Mucosa of rectum (tissue), 2 donors: ENCODE measurements at regions not wholly inside any gene's neighbourhood (a gene's known extent, or its start where the extent isn't known, plus 50 kb on each side); places are given as distances from the start of the nearest gene placed in this dataset.
"Not testable (repeated sequence)": the region's sequence is repeated elsewhere in the genome, so short reads cannot be mapped to it uniquely, and the experiment has no call there.

Experiments
- H3K27ac ChIP-seq, 2 donors: one replicate each; pipeline ENCODE4 v1.7.0; 2013; ENCODE audit warnings: inconsistent platforms in 2 of 2, low read depth in 2 of 2, low read length in 2 of 2
- H3K27me3 ChIP-seq, 2 donors: one replicate each; pipeline ENCODE4 v1.7.0; 2013; ENCODE audit warnings: low read length in 2 of 2; ENCODE audit not compliant: control insufficient read depth in 2 of 2, insufficient read depth in 2 of 2
- H3K36me3 ChIP-seq, 2 donors: one replicate each; pipeline ENCODE4 v1.7.0; 2013; ENCODE audit warnings: low read length in 2 of 2; ENCODE audit not compliant: control insufficient read depth in 2 of 2, insufficient read depth in 2 of 2
- H3K4me1 ChIP-seq, 2 donors: one replicate each; pipeline ENCODE4 v1.7.0; 2013; ENCODE audit warnings: low read length in 2 of 2, mild to moderate bottlenecking in 1 of 2; ENCODE audit not compliant: control insufficient read depth in 2 of 2, insufficient read depth in 2 of 2
- H3K4me3 ChIP-seq, 2 donors: one replicate each; pipeline ENCODE4 v1.7.0; 2013; ENCODE audit warnings: low read length in 2 of 2
- H3K9ac ChIP-seq, 2 donors: one replicate each; pipeline ENCODE4 v1.7.0; 2013; ENCODE audit warnings: low read length in 2 of 2, low read depth in 1 of 2, mild to moderate bottlenecking in 1 of 2
- H3K9me3 ChIP-seq, 2 donors: one replicate each; pipeline ENCODE4 v1.7.0; 2013; ENCODE audit warnings: low read length in 2 of 2; ENCODE audit not compliant: control insufficient read depth in 2 of 2
- donor health status: healthy.
- donor health status: Normal muscosa, but diverticular disease.

DNA sequence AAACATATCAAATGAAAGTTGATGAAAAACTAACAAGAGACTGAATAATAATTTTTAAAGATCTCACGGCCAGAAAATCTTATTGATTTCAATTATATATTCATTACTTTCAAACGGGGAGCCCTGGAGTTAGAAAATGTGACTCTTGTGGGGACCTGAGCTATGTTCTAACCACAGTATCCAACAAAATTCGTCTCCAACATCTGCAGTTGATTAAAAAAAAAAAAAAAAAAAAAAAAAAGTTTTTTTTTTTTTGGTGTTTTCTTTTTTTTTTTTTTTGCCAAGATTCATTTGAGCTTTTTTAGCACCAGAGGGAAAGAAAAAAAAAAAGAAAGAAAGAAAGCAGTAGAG lies 144.3 kb upstream of the PIK3R1 start:
- no peak overlapping the region for H3K27ac ChIP-seq
- no peaks in the 10 kb centered on the region for H3K4me1 ChIP-seq
- H3K9me3 ChIP-seq = no peaks in the 10 kb centered on the region
- no peaks in the 10 kb centered on the region for H3K36me3 ChIP-seq
- no peak overlapping the region for H3K9ac ChIP-seq
- H3K27me3 ChIP-seq = no peaks in the 10 kb centered on the region
- H3K4me3 ChIP-seq = no peak overlapping the region

GRCh38 chr5:68070591-68071281 lies 144.8 kb upstream of the PIK3R1 start:
- Histone ChIP-seq H3K27ac (no peak overlapping the region), H3K36me3 (no peaks in the 10 kb centered on the region), H3K4me1 (no peaks in the 10 kb centered on the region), H3K9ac (no peak overlapping the region), H3K9me3 (no peaks in the 10 kb centered on the region), H3K4me3 (no peak overlapping the region), H3K27me3 (no peaks in the 10 kb centered on the region)

DNA sequence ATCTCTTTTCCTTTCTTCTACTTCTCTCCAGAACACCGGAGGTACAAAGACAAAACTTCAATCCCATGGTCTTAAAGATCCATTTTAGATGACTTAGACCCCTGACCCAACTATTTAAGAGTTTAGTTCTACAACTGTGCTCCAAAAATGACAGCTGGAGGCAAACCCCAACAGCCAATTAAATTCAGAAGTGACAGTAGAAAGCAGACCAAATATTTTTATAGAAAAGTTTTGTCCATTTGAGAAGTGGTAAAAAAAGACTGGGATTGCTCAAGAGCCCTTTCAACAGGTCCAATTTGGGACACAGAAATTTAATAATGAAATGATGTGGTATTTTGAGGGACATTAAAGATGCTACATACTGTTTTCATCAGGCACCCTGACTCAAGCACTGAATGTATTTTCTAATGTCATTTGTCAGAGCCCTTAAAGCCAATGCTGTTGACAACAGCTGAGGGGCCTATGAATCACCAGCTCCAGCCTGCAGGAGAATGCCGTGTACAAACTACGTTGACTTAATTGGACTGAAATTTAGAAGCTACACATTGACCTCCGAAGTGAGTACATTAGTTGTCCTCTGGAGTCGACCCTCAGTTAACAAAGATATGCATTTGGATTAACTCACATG lies 147.5 kb upstream of the PIK3R1 start:
- Histone ChIP-seq H3K27ac (no peak overlapping the region), H3K9me3 (no peaks in the 10 kb centered on the region), H3K4me1 (no peaks in the 10 kb centered on the region), H3K27me3 (no peaks in the 10 kb centered on the region), H3K9ac (no peak overlapping the region), H3K4me3 (no peak overlapping the region), H3K36me3 (no peaks in the 10 kb centered on the region)

DNA sequence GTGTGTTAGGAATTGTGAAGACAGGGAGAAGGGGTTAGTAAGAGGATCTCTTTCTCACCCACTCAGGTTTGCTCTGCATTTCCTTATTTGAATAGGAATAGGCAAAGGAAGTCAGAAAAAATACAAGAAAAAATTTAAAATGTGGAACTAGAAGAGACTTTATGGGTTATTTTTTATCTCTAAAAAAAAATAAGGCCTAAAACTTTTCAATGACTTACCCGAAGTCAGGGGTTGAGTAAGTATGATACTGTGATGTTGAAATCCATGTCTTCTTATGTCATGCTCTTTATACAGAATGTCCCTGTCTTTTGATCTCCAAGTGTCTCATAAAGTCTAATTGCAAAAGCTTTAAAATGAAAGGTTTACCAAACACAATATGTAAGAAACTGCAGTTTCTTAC lies 148.3 kb upstream of the PIK3R1 start:
- H3K27ac ChIP-seq = no peak overlapping the region

DNA sequence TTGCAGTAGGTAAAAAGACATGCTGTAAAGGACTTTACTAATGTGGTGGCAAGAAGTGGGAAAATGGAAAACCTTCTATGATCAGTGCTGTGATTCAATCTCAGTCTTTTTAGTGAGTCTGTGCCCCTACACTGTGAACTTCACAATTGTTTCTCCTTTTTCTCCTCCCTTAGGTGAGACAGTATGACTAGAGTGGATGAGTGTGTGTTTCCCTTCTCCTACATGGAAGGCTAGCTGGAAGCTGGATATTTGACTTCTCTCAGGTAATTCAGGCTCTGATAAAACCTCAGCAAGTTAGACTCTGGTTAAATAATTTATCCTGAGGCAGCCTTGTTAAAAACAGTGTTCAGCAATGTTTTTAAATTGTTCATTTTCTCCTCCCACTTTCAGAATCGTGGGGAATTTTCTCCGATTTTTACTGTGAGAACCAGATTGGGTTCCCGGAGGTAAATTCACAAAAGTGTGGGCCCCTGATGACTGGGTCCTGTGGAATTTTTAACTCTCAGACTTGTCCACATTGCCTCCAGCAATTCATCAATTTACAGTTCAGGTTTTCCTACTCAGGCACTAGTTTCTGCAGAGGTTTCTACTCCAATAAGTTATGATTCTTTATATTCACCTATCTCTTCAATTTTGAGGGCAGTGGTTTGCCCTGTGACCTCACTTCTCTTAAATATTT lies 149.1 kb upstream of the PIK3R1 start:
- H3K4me1 ChIP-seq = no peaks in the 10 kb centered on the region
- H3K9ac ChIP-seq = no peak overlapping the region
- no peak overlapping the region for H3K4me3 ChIP-seq
- H3K9me3 ChIP-seq = no peaks in the 10 kb centered on the region
- no peaks in the 10 kb centered on the region for H3K27me3 ChIP-seq
- H3K27ac ChIP-seq = no peak overlapping the region
- H3K36me3 ChIP-seq = no peaks in the 10 kb centered on the region

More for the DNA sequence above, 148.3 kb upstream of the PIK3R1 start:
- H3K4me3 ChIP-seq = no peak overlapping the region
- H3K36me3 ChIP-seq = no peaks in the 10 kb centered on the region
- no peaks in the 10 kb centered on the region for H3K27me3 ChIP-seq
- H3K9me3 ChIP-seq = no peaks in the 10 kb centered on the region
- no peak overlapping the region for H3K9ac ChIP-seq
- H3K4me1 ChIP-seq = no peaks in the 10 kb centered on the region

- H3K27me3 ChIP-seq = not testable (repeated sequence)
These were observed 150.2 kb upstream of the PIK3R1 start for GRCh38 chr5:68065321-68065720.

DNA sequence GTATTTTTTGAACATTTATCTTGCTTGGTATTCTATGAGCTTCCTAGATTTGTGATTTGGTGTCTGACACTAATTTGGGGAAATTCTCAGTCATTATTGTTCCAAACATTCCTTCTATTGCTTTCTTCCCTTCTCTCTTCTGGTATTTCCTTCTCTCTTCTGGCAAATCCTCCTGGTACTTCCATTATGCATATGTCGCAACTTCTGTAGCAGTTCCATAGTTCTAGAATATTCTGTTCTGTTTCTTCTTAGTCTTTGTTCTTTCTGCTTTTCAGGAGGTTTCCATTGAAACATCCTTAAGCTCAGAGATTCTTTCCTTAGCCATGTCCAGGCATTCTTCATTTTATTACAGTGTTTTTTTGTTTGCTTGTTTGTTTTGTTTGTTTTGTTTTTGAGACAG lies 155.2 kb upstream of the PIK3R1 start:
- Histone ChIP-seq H3K9ac (no peak overlapping the region), H3K36me3 (no peaks in the 10 kb centered on the region), H3K27me3 (no peaks in the 10 kb centered on the region), H3K27ac (no peak overlapping the region), H3K4me3 (no peak overlapping the region), H3K9me3 (no peaks in the 10 kb centered on the region), H3K4me1 (no peaks in the 10 kb centered on the region)

More at GRCh38 chr5:68065321-68065720, 150.2 kb upstream of the PIK3R1 start:
- H3K9me3 ChIP-seq, H3K4me1 ChIP-seq, H3K27ac ChIP-seq, H3K9ac ChIP-seq, H3K4me3 ChIP-seq, H3K36me3 ChIP-seq: not testable (repeated sequence)

- H3K36me3 ChIP-seq = no peaks in the 10 kb centered on the region
- H3K4me3 ChIP-seq = no peak overlapping the region
- H3K4me1 ChIP-seq = no peaks in the 10 kb centered on the region
- H3K27me3 ChIP-seq = no peaks in the 10 kb centered on the region
- H3K9ac ChIP-seq = no peak overlapping the region
- H3K9me3 ChIP-seq = no peaks in the 10 kb centered on the region
- no peak overlapping the region for H3K27ac ChIP-seq
These were observed 158.4 kb upstream of the PIK3R1 start for GRCh38 chr5:68057191-68057590.

DNA sequence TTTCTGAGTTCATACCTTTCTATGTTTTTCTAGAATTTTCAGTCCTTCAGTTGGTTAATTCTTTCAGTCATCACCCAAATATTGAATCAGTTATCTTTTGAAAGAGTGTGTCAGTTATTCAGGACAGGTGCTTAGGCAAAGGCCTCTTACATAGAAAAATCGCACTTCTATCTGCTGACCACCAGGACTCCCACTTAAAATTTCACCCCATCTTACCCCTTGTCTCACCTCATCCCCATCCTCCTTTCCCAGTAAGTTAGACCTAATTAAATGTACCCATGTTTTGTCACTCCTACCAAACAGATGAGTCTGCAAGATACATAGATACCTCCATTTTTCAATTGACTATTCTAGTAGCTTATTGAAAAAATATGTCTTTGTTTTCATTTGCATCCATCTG lies 159.9 kb upstream of the PIK3R1 start:
- Histone ChIP-seq H3K4me1 (no peaks in the 10 kb centered on the region), H3K9me3 (no peaks in the 10 kb centered on the region), H3K4me3 (no peak overlapping the region), H3K9ac (no peak overlapping the region), H3K27ac (no peak overlapping the region), H3K36me3 (no peaks in the 10 kb centered on the region), H3K27me3 (no peaks in the 10 kb centered on the region)

GRCh38 chr5:68054638-68055037 lies 160.9 kb upstream of the PIK3R1 start:
- Histone ChIP-seq H3K27ac (no peak overlapping the region), H3K27me3 (no peaks in the 10 kb centered on the region), H3K4me1 (no peaks in the 10 kb centered on the region), H3K4me3 (no peak overlapping the region), H3K9me3 (no peaks in the 10 kb centered on the region), H3K9ac (no peak overlapping the region), H3K36me3 (no peaks in the 10 kb centered on the region)
